ENCODE measurements at regions not wholly inside any gene's neighbourhood (a gene's known extent, or its start where the extent isn't known, plus 50 kb on each side); places are given as distances from the start of the nearest gene placed in this dataset.

DNA sequence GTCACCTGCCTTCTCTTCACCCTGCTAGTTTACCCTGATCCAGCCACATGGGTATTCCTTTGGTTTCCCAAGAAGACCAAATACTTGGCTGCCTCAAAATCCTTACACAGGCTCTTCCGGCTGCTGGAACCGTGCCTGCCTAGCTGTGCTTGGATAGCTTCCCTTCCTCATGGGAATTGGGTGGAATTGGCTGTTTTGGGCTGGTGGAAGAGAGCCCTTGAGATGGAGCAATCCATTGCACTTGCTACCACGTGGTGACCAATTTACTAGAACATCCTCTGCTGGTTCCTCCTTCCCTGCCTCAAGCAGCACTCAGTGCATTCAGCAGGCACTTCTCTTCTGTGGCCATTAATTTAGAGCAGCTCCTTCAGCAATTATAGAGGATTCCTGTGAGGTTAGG lies 119.3 kb upstream of the AP1S2 start:
- TF ChIP-seq YY1 (IDR thresholded peaks at IDR 0.05; ENCODE audit: insufficient read depth, insufficient read length) = no peak
- no peak for TF ChIP-seq ZNF274 (IDR thresholded peaks at IDR 0.05; ENCODE audit: low read depth, low read length)
